Muscle layer of colon (tissue), 2 donors: ENCODE measurements at regions not wholly inside any gene's neighbourhood (a gene's known extent, or its start where the extent isn't known, plus 50 kb on each side); places are given as distances from the start of the nearest gene placed in this dataset.

Source experiments
- H3K27ac ChIP-seq: one replicate; pipeline ENCODE4 v1.7.0; 2013; ENCODE audit warnings: low read depth, mild to moderate bottlenecking, low read length, moderate library complexity
- H3K27me3 ChIP-seq, 2 donors: one replicate each; pipeline ENCODE4 v1.7.0; 2013; ENCODE audit warnings: low read length in 2 of 2, mild to moderate bottlenecking in 2 of 2; ENCODE audit not compliant: insufficient read depth in 2 of 2, control insufficient read depth in 1 of 2
- H3K36me3 ChIP-seq: one replicate; pipeline ENCODE4 v1.7.0; 2013; ENCODE audit warnings: mild to moderate bottlenecking, low read length; ENCODE audit not compliant: insufficient read depth
- H3K4me1 ChIP-seq: one replicate; pipeline ENCODE4 v1.7.0; 2013; ENCODE audit warnings: mild to moderate bottlenecking, low read length; ENCODE audit not compliant: insufficient read depth
- H3K4me3 ChIP-seq, 2 donors: one replicate each; pipeline ENCODE4 v1.7.0; 2013; ENCODE audit warnings: low read length in 2 of 2, low read depth in 1 of 2, mild to moderate bottlenecking in 1 of 2, moderate library complexity in 1 of 2
- H3K9ac ChIP-seq: one replicate; pipeline ENCODE4 v1.7.0; 2013; ENCODE audit warnings: low read length
- H3K9me3 ChIP-seq: one replicate; pipeline ENCODE4 v1.7.0; 2013; ENCODE audit warnings: mild to moderate bottlenecking, low read length
- donor health status: abdominal sarcoma.
- donor health status: Adenocarcinoma of cecum.

DNA sequence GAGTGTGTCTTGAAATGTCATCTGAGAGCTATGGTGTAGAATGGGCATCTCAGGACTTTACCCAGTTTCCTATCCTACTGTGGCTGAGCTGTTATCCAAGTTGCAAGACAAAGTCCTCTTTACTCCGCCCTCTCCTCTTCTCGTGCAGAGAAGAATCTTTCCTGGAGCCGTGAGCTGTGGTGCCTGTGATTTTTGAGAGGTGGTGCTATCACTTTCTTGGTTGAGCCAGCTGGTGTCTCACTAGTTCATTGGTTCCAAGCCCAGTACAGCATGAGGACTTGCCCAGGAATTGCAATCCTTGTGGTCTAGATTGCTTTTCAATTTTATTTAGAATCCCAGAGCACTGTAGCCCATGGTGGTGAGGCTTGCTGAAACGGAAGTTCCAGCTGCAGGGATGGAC is 2300.3 kb downstream of the MAT2B start:
- H3K9me3 ChIP-seq = no peaks in the 10 kb centered on the region
- H3K4me1 ChIP-seq = no peaks in the 10 kb centered on the region
- no peaks in the 10 kb centered on the region for H3K36me3 ChIP-seq
- H3K4me3 ChIP-seq = no peak overlapping the region
- H3K27ac ChIP-seq = no peak overlapping the region
- H3K27me3 ChIP-seq = no peaks in the 10 kb centered on the region
- no peak overlapping the region for H3K9ac ChIP-seq

DNA sequence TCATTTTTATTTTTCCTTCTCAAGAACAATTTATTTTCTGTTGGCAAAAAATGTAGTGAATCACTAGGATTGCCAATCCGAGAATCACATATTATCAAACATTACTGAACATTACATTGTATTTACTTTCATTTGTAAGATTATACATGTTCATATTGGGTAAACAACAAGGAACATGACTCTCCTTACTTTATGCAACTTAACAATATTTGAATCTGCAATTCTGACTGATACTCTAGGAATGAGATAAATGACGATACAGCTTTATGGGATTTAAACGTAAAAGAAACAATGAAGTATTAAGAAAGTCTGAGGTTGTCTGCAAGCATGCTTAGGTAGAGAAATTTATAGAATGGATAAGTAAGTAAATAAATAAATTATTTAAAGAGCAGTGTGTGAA is 2302.9 kb downstream of the MAT2B start:
- no peaks in the 10 kb centered on the region for H3K9me3 ChIP-seq
- H3K27ac ChIP-seq = no peak overlapping the region
- no peaks in the 10 kb centered on the region for H3K27me3 ChIP-seq
- no peak overlapping the region for H3K9ac ChIP-seq
- no peaks in the 10 kb centered on the region for H3K36me3 ChIP-seq
- H3K4me1 ChIP-seq = no peaks in the 10 kb centered on the region
- no peak overlapping the region for H3K4me3 ChIP-seq

DNA sequence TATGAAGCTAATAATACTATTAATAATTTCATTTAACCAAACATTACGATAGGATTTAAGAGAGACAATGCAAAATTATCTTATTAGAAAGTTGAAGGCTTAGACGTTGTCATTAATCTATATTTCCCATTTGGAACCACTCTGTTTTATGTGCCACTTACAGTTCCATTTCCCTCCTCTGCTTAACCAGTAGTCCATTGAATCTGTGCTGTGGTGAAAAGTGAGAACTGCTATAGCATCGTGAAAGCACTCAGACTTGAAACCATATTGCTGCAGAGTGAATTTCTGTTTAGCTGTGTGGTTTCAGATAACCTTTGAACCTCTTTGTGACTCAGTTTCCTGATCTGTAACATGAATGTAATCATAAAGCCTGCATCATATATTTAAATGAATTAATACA is 2304.5 kb downstream of the MAT2B start:
- H3K4me3 ChIP-seq = no peak overlapping the region
- no peaks in the 10 kb centered on the region for H3K27me3 ChIP-seq
- no peaks in the 10 kb centered on the region for H3K9me3 ChIP-seq
- no peaks in the 10 kb centered on the region for H3K36me3 ChIP-seq
- no peaks in the 10 kb centered on the region for H3K4me1 ChIP-seq
- H3K27ac ChIP-seq = no peak overlapping the region
- H3K9ac ChIP-seq = no peak overlapping the region

DNA sequence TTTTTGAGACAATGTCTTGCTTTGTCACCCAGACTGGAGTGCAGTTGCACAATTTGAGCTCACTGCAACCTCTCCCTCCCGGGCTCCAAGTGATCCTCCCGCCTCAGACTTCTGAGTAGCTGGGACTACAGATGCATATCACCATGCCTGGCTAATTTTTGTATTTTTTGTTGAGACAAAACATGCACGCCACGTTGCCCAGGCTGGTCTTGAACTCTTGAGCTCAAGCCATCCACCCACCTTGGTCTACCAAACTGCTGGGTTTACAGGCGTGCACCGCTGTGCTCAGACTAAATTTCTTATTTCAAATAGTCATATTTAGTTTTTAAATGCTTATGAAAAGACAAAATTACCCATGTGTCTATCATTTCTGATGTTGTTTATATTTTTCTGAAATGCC is 2324.1 kb downstream of the MAT2B start:
- Histone ChIP-seq H3K27ac (no peak overlapping the region), H3K9me3 (no peaks in the 10 kb centered on the region), H3K36me3 (no peaks in the 10 kb centered on the region), H3K27me3 (no peaks in the 10 kb centered on the region), H3K4me1 (no peaks in the 10 kb centered on the region), H3K9ac (no peak overlapping the region), H3K4me3 (no peak overlapping the region)

DNA sequence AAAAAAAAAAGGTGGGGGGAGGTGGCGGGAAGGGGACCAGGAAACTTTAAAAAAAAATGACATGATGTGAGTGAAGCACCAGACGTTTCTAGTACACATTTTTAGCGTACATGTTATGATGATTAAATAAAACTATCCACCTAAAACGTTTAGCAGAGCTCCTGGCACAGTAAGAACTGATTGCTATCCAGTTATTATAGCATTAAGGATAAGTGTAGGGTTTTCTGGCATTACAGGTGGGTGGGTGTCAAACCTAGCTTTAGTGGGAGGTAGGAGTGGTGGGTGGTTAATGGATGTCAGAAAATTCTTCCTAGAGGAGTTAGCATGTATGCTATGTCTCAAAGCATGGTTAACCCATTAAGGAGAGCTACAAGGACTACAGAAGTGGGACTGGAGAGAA is 2329.5 kb downstream of the MAT2B start:
- Histone ChIP-seq H3K4me1 (no peaks in the 10 kb centered on the region), H3K4me3 (no peak overlapping the region), H3K9ac (no peak overlapping the region), H3K27ac (no peak overlapping the region), H3K9me3 (no peaks in the 10 kb centered on the region), H3K36me3 (no peaks in the 10 kb centered on the region), H3K27me3 (no peaks in the 10 kb centered on the region)

DNA sequence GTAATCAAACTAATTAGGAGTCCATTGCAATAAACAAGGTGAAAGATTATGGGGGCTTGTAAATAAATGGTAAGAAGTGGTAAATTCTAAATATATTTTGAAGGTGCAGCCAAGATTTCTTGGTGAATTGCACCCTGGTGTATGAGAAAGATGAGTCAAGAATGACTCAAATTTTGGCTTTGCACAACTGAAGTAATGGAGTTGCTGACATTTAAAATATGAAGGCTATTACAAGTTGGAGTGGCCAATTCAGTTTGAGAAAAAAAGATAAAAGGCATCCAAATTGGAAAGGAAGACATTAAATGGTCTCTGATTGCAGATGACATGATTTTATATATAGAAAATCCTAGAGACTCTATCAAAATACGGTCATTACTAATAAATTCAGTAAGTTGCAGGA is 2330.6 kb downstream of the MAT2B start:
- Histone ChIP-seq H3K4me3 (no peak overlapping the region), H3K27me3 (no peaks in the 10 kb centered on the region), H3K9ac (no peak overlapping the region), H3K27ac (no peak overlapping the region), H3K9me3 (no peaks in the 10 kb centered on the region), H3K4me1 (no peaks in the 10 kb centered on the region), H3K36me3 (no peaks in the 10 kb centered on the region)

DNA sequence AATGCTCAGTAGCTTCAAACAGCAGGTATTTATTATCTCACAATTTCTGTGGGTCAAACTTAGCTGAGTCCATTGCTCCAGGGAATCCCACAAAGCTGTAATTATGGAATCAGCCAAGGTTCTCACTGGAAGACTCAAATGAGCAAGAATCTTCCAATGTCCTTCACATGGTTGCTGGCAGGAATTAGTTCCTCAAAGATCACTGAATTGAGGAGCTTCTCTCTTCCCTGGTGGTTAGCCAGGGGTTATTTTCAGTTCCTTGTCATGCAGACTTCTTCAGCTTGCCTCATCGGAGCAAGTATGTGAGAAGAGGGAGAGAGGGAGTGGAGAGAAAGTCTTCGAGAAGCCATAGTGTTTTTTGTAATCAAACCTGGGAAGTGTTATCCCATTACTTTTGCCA is 2331.9 kb downstream of the MAT2B start:
- Histone ChIP-seq H3K27ac (no peak overlapping the region), H3K27me3 (no peaks in the 10 kb centered on the region), H3K4me1 (no peaks in the 10 kb centered on the region), H3K9ac (no peak overlapping the region), H3K36me3 (no peaks in the 10 kb centered on the region), H3K4me3 (no peak overlapping the region), H3K9me3 (no peaks in the 10 kb centered on the region)

DNA sequence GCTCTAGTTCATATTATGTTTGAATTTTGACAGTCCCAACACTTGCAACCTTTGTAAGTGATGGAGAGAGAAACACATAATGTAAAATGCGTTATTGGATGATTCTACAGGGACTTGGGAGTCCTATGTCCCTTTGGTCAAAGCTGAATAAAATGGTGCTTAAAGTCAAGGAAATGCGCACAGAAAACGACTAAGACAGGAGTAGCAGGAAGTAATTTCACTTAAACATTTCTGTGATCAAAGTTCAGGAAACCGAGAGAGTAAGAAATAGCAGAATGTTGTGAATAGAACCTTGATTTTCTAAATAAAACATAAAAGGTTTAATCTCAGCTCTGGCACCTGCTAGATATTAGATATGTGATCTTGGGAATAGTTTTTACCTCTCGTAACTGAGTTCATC is 2339.2 kb downstream of the MAT2B start:
- H3K36me3 ChIP-seq = no peaks in the 10 kb centered on the region
- H3K9me3 ChIP-seq = no peaks in the 10 kb centered on the region
- no peak overlapping the region for H3K27ac ChIP-seq
- no peak overlapping the region for H3K4me3 ChIP-seq
- H3K27me3 ChIP-seq = no peaks in the 10 kb centered on the region
- H3K9ac ChIP-seq = no peak overlapping the region
- no peaks in the 10 kb centered on the region for H3K4me1 ChIP-seq

DNA sequence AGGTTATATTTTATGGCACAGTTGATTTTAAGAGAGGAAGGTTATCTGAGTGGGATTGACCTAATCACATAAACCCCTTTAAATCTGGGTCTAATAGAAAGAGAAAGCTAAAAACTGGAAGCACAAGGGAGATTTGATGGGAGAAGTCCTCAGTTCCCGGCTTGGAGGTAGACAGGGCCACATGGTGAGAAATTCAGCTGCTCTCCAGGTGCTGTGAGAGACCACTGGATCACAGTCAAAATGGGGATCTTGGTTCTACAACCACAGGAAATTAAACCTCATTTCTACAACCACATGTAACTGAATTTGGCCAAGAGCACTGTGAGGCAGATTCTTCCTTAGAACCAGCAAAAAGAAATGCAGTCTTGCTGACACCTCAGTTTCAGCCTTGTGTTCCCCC is 2352.7 kb downstream of the MAT2B start:
- no peaks in the 10 kb centered on the region for H3K4me1 ChIP-seq
- H3K27ac ChIP-seq = no peak overlapping the region
- no peak overlapping the region for H3K4me3 ChIP-seq
- H3K9ac ChIP-seq = no peak overlapping the region
- H3K36me3 ChIP-seq = no peaks in the 10 kb centered on the region
- H3K27me3 ChIP-seq = no peaks in the 10 kb centered on the region
- no peaks in the 10 kb centered on the region for H3K9me3 ChIP-seq

DNA sequence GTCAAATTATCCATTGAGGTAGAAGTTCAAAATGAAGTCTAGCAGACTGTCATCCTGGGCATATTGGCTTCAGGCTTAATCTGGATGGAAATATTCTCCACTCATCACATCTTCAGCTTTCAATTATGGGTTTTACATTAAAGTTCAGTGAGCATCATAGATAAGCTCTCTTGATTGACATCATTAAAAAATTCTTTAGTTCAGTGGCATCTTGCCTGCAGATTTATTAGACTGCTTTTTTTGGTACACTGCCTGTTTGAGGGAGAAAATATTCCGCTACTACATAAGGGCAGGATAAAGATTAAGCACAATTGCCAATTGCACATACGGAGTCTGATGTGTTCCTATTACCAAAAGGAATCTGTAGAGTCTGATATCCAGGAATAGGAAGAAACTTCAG is 2353.8 kb downstream of the MAT2B start:
- Histone ChIP-seq H3K9me3 (no peaks in the 10 kb centered on the region), H3K4me3 (no peak overlapping the region), H3K27ac (no peak overlapping the region), H3K9ac (no peak overlapping the region), H3K27me3 (no peaks in the 10 kb centered on the region), H3K36me3 (no peaks in the 10 kb centered on the region), H3K4me1 (no peaks in the 10 kb centered on the region)

DNA sequence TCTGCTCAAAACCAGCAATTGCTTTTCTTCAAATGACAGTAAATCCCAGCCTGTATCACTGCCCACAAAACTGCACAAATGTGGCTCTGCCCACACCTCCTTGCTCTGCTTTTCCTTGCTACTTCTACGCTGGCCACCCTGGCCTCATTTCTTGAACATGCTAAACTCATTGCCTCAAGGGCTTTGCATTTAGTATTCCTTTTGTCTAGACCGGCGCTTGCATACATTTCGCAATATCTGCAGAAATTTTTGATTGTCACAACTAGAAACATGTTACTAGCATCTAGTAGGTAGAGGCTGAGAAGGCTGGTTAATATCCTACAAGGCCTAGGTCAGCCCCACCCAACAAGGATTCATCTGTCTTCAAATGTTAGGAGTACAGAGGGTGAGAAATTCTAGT is 2357.8 kb downstream of the MAT2B start:
- H3K36me3 ChIP-seq = no peaks in the 10 kb centered on the region
- no peak overlapping the region for H3K27ac ChIP-seq
- H3K4me3 ChIP-seq = no peak overlapping the region
- H3K9ac ChIP-seq = no peak overlapping the region
- H3K4me1 ChIP-seq = no peaks in the 10 kb centered on the region
- H3K9me3 ChIP-seq = no peaks in the 10 kb centered on the region
- H3K27me3 ChIP-seq = no peaks in the 10 kb centered on the region

DNA sequence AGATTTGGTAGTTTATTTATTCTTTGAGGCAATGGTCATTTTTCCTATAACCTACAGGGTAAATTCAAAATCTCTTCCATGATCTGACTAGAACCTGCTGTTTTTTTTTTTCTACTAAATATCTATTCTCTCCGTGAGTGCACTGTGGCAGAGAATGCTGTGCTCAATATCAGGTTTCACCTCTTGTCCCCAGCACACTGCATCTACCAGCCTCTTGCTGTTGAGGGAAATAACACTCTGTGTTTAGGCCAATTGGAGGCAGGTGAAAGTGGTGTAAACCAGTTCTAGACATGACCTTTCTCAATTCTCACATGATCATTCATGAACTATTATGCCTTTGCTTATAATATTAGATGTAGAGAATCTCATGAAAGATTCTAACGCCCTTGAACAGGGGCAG is 2365.9 kb downstream of the MAT2B start:
- H3K36me3 ChIP-seq = no peaks in the 10 kb centered on the region
- no peaks in the 10 kb centered on the region for H3K27me3 ChIP-seq
- no peak overlapping the region for H3K4me3 ChIP-seq
- H3K9me3 ChIP-seq = no peaks in the 10 kb centered on the region
- no peaks in the 10 kb centered on the region for H3K4me1 ChIP-seq
- H3K9ac ChIP-seq = no peak overlapping the region
- no peak overlapping the region for H3K27ac ChIP-seq
